Panc1 (cell line): ENCODE measurements at regions not wholly inside any gene's neighbourhood (a gene's known extent, or its start where the extent isn't known, plus 50 kb on each side); places are given as distances from the start of the nearest gene placed in this dataset.

Source experiments
- ATAC-seq: fragments of 200-7000 bp; cut with Tn5 transposase; 2 replicates; pipeline ENCODE4 v1.9.1; 2020; ENCODE audit warnings: mild to moderate bottlenecking, moderate library complexity
- BruUV-seq: library from RNA; stranded (reverse); fragments of 400-500 nt; replicated peaks from 2 replicates; lab custom pipeline; 2021; lab: Mats Ljungman, UMichigan
- CTCF ChIA-PET: fragments of 300-600 bp; sonication (Branson Sonifier 250); formaldehyde crosslinking; loops from one replicate; lab custom pipeline; 2022; ENCODE audit warnings: antibody characterized with exemption; lab: Charles Lee
- POLR2A ChIA-PET: fragments of 300-600 bp; sonication (Branson Sonifier 250); formaldehyde crosslinking; loops from one replicate; lab custom pipeline; 2022; ENCODE audit warnings: antibody characterized with exemption; lab: Charles Lee
- DNase-seq: peaks from one replicate; pipeline ENCODE4 v3.0.0-alpha.2; 2010; ENCODE audit warnings: low read depth, low spot score
- H3K27ac ChIP-seq: 2 replicates; pipeline ENCODE4 v1.5.1; 2011; ENCODE audit warnings: mild to moderate bottlenecking, low read length, inconsistent platforms
- H3K27me3 ChIP-seq: fragments of 200-500 bp; sonication (Bioruptor generic); 2 replicates; pipeline ENCODE4 v1.6.0; 2014; ENCODE audit warnings: low read length, inconsistent platforms; ENCODE audit not compliant: control insufficient read depth, insufficient read depth
- H3K36me3 ChIP-seq: fragments of 200-500 bp; sonication (Bioruptor generic); 2 replicates; pipeline ENCODE4 v1.5.1; 2014; ENCODE audit warnings: inconsistent platforms, mild to moderate bottlenecking, low read length, moderate library complexity; ENCODE audit not compliant: control insufficient read depth, insufficient read depth
- H3K4me1 ChIP-seq: 2 replicates; pipeline ENCODE4 v1.5.1; 2011; ENCODE audit warnings: inconsistent platforms, mild to moderate bottlenecking, low read length, moderate library complexity; ENCODE audit not compliant: control insufficient read depth, insufficient read depth
- H3K4me3 ChIP-seq, 2 experiments: 2 replicates each; pipeline ENCODE4 v1.5.1; 2011 to 2012; ENCODE audit warnings: low read depth in 2 of 2, low read length in 2 of 2, mild to moderate bottlenecking in 2 of 2, inconsistent platforms in 1 of 2, moderate library complexity in 1 of 2
- H3K9me3 ChIP-seq: fragments of 200-500 bp; sonication (Bioruptor generic); 2 replicates; pipeline ENCODE4 v1.5.1; 2014; ENCODE audit warnings: low read depth, mild to moderate bottlenecking, inconsistent platforms, low read length, moderate library complexity; ENCODE audit not compliant: control insufficient read depth, insufficient read depth
- POLR2AphosphoS5 ChIP-seq: IDR thresholded peaks from 2 replicates; pipeline ENCODE4 v1.6.1; 2012; ENCODE audit warnings: mild to moderate bottlenecking, low read depth, low read length, moderate library complexity
- SIN3A ChIP-seq: IDR thresholded peaks from 2 replicates; pipeline ENCODE4 v1.6.1; 2012; ENCODE audit warnings: low read depth, mild to moderate bottlenecking, low read length, moderate library complexity, borderline replicate concordance; ENCODE audit not compliant: insufficient read depth
- TCF7L2 ChIP-seq: IDR thresholded peaks from 2 replicates; pipeline ENCODE4 v1.6.1; 2011; ENCODE audit warnings: mild to moderate bottlenecking, low read depth, low read length, inconsistent platforms
- in situ Hi-C: cut with HindIII; loops from 2 replicates; pipeline ENCODE4 v1.10.0; 2016; ENCODE audit warnings: low sequenced_read_pairs, low pct_unique_long_range_greater_than_20kb
- intact Hi-C: fragments of 100-400 bp; cut with micrococcal nuclease; formaldehyde crosslinking; loops from one replicate; pipeline ENCODE4 v1.10.0; 2022; ENCODE audit not compliant: unreplicated experiment
- TF ChIP-seq, protein P1 (sequence below), 2 experiments: IDR thresholded peaks; 2 replicates each; pipeline ENCODE4 v1.6.1; 2011 to 2012; ENCODE audit warnings: low read depth in 2 of 2, control low read depth in 1 of 2, low read length in 1 of 2, mild to moderate bottlenecking in 1 of 2, moderate library complexity in 1 of 2; ENCODE audit not compliant: insufficient read depth in 1 of 2
- TF ChIP-seq, protein P2 (sequence below): fragments of 450-650 bp; IDR thresholded peaks from 2 replicates; pipeline ENCODE4 v1.5.1; 2017; ENCODE audit warnings: mild to moderate bottlenecking

DNA sequence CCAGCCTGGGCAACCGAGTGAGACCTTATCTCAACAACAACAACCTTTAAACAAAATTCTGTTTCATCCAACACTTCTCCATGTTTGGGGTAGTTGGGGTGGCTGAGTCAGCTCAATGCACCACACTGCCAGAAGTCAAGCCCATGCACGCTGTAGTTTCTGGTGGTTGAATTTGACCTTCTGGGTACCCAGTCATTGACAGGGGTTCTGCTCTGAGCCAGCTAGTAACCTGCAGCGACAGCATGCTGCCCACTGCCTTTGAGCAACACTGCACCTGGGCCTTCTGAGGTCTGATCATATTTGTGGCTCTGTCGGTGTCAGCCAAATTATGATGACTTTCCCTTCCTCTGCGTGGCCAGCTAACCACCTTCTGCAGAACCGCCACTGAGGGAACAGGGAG is 84.6 kb upstream of the ZNF438 start:
- BruUV-seq: no TSS peak
- CTCF ChIA-PET: no interaction called here

DNA sequence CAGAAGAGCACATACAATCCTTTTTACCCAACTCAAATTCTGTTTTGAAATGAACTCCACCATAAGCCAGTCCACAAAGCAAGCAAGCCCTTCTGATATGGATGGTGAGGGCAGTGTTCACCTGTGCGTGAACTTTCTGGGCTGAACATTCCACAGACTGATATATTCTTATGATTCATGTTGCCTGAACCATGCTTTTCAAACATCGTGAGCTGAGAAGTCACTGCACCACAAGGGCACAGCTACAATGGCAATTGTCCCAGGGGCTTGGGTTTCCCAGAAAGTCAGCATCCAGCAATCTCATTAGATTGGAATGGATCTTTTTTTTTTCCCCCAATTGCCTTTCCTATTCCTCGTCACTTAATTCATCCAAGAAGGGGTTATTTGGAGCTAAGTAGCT is 86.9 kb upstream of the ZNF438 start:
- Histone ChIP-seq H3K36me3 (no peaks in the 10 kb centered on the region), H3K4me1 (no peaks in the 10 kb centered on the region), H3K4me3 (no peak overlapping the region), H3K27me3 (no peaks in the 10 kb centered on the region), H3K27ac (no peak overlapping the region), H3K9me3 (no peaks in the 10 kb centered on the region)
- TF ChIP-seq TCF7L2 (no peak), SIN3A (no peak), POLR2AphosphoS5 (no peak)
- TF ChIP-seq, protein P1, sequence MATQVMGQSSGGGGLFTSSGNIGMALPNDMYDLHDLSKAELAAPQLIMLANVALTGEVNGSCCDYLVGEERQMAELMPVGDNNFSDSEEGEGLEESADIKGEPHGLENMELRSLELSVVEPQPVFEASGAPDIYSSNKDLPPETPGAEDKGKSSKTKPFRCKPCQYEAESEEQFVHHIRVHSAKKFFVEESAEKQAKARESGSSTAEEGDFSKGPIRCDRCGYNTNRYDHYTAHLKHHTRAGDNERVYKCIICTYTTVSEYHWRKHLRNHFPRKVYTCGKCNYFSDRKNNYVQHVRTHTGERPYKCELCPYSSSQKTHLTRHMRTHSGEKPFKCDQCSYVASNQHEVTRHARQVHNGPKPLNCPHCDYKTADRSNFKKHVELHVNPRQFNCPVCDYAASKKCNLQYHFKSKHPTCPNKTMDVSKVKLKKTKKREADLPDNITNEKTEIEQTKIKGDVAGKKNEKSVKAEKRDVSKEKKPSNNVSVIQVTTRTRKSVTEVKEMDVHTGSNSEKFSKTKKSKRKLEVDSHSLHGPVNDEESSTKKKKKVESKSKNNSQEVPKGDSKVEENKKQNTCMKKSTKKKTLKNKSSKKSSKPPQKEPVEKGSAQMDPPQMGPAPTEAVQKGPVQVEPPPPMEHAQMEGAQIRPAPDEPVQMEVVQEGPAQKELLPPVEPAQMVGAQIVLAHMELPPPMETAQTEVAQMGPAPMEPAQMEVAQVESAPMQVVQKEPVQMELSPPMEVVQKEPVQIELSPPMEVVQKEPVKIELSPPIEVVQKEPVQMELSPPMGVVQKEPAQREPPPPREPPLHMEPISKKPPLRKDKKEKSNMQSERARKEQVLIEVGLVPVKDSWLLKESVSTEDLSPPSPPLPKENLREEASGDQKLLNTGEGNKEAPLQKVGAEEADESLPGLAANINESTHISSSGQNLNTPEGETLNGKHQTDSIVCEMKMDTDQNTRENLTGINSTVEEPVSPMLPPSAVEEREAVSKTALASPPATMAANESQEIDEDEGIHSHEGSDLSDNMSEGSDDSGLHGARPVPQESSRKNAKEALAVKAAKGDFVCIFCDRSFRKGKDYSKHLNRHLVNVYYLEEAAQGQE (IDR thresholded peaks at IDR 0.05; ENCODE audit: insufficient read depth in 1 of 2, low read depth in 2 of 2, low read length in 1 of 2): no peak
- TF ChIP-seq, protein P2, sequence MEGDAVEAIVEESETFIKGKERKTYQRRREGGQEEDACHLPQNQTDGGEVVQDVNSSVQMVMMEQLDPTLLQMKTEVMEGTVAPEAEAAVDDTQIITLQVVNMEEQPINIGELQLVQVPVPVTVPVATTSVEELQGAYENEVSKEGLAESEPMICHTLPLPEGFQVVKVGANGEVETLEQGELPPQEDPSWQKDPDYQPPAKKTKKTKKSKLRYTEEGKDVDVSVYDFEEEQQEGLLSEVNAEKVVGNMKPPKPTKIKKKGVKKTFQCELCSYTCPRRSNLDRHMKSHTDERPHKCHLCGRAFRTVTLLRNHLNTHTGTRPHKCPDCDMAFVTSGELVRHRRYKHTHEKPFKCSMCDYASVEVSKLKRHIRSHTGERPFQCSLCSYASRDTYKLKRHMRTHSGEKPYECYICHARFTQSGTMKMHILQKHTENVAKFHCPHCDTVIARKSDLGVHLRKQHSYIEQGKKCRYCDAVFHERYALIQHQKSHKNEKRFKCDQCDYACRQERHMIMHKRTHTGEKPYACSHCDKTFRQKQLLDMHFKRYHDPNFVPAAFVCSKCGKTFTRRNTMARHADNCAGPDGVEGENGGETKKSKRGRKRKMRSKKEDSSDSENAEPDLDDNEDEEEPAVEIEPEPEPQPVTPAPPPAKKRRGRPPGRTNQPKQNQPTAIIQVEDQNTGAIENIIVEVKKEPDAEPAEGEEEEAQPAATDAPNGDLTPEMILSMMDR: no peak
- in situ Hi-C loops (no loop called here), intact Hi-C loops (no loop called here)
- DNase-seq (no peak), ATAC-seq (no peak)
- no TSS peak for BruUV-seq
- ChIA-PET CTCF (no interaction called here), POLR2A (no interaction called here)

More for the DNA sequence above, 84.6 kb upstream of the ZNF438 start:
- no peaks in the 10 kb centered on the region for H3K36me3 ChIP-seq
- in situ Hi-C loops: no loop called here
- no peaks in the 10 kb centered on the region for H3K9me3 ChIP-seq
- DNase-seq: no peak
- no peak overlapping the region for H3K27ac ChIP-seq
- no peak overlapping the region for H3K4me3 ChIP-seq
- ATAC-seq: no peak
- TF ChIP-seq SIN3A: no peak
- TF ChIP-seq, protein P1 (IDR thresholded peaks at IDR 0.05; ENCODE audit: insufficient read depth in 1 of 2, low read depth in 2 of 2, low read length in 1 of 2): no peak
- POLR2A ChIA-PET: no interaction called here
- H3K27me3 ChIP-seq: no peaks in the 10 kb centered on the region
- no peaks in the 10 kb centered on the region for H3K4me1 ChIP-seq
- intact Hi-C loops: no loop called here
